ENCODE measurements at regions not wholly inside any gene's neighbourhood (a gene's known extent, or its start where the extent isn't known, plus 50 kb on each side); places are given as distances from the start of the nearest gene placed in this dataset.

- no peak for TF ChIP-seq TCFL5 (CRISPR knock-in tag; conservative IDR thresholded peaks at IDR 0.05)
- no peak for TF ChIP-seq ZNF134 (CRISPR knock-in tag; conservative IDR thresholded peaks at IDR 0.05)
- no peak for TF ChIP-seq HCFC1 (IDR thresholded peaks at IDR 0.05; ENCODE audit: low read depth, low read length)
These were observed 90.3 kb upstream of the GRIA3 start (continued) for GRCh38 chrX:123093792-123094191.

DNA sequence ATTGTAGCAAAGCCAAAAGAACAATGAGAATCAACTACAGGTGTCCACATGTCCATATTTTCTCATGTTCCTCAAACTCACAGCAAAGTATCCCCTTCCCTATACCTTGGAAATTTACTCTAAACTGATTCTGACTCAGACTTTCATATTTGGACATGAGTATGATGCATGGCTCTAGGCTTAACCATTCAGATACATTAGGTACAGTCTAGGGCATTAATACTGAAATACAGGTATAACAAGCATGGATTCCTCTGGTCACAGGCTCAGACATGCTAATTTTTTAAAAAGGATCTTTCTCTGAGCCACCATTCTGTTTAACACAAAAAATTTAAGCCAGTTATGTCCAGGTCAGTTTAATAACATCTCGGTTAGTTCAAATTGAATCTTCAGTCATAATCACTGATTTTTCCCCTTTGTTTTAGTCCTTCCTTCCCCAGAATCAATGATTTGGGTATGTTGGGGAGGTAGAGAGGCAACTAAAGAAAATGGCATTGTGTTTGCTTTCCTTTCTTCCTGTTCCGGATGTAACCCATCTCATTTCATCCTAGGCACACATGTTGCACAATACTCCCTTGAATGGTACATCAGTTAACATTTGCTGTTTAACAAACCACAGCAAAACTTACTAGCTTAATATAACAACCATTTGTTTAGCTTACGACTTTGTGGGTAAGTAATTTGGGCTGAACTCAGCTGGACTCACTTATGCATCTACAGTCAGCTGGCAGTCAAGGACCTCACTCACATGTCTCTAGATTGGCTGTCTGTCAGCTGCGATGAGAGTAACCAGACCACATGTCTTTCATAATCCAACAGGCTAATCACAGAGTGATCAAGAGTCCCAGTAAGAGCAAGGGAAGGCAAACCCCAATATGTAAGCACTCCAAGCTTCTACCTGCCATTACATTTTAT is 75.3 kb upstream of the GRIA3 start:
- no peaks in the 10 kb centered on the region for H3K9me3 ChIP-seq (replicated peaks; ENCODE audit: control insufficient read depth, insufficient read depth, low read depth, low read length)
- 3% methylated on average over 4 of the region's 4 CpGs for WGBS (ENCODE audit: insufficient coverage, low coverage, missing lambda C conversion rate)
- no peaks in the 10 kb centered on the region for H3K36me3 ChIP-seq (ENCODE audit: control insufficient read depth, insufficient read depth, low read length)
- no peak overlapping the region for H3K9ac ChIP-seq (ENCODE audit: insufficient read depth in 1 of 2, low read depth in 2 of 2, low read length in 2 of 2)
- POLR2A ChIA-PET = no interaction called here
- CTCF ChIA-PET (ENCODE audit: low intra/inter-chr PET ratio) = no interaction called here
- H4K20me1 ChIP-seq (replicated peaks; ENCODE audit: control insufficient read depth, insufficient read depth, low read length) = no peaks in the 10 kb centered on the region
- no peak overlapping the region for H2AFZ ChIP-seq (ENCODE audit: low read depth, low read length)
- FAIRE-seq (no peak), ATAC-seq (no peak), DNase-seq (ENCODE audit: extremely low read depth in 1 of 4, low spot score in 3 of 4) (no peak)
- H3K27ac ChIP-seq (ENCODE audit: extremely low read depth, low read depth, low read length) = no peak overlapping the region
- H3K4me3 ChIP-seq = no peak overlapping the region
- H3K9me1 ChIP-seq (ENCODE audit: control insufficient read depth, insufficient read depth, low read length) = no peaks in the 10 kb centered on the region
- H3K27me3 ChIP-seq (ENCODE audit: control insufficient read depth in 2 of 2, insufficient read depth in 2 of 2, low read length in 2 of 2) = no peaks in the 10 kb centered on the region
- in situ Hi-C loops (cut with MboI) = no loop called here
- TF ChIP-seq MBD2 (IDR thresholded peaks at IDR 0.05; ENCODE audit: borderline replicate concordance, low read depth) (no peak), CEBPG (CRISPR knock-in tag; IDR thresholded peaks at IDR 0.05) (no peak), CEBPG (tag; conservative IDR thresholded peaks at IDR 0.05 in 1 of 2, IDR thresholded peaks at IDR 0.05 in 1 of 2) (peak in 1 of 2 experiments; percentile 49; a peak in 2 of 4 replicates), ZNF175 (CRISPR knock-in tag; IDR thresholded peaks at IDR 0.05; ENCODE audit: low read depth) (no peak), CEBPB (tag; IDR thresholded peaks at IDR 0.05) (peak; percentile 46; the same call in 1 of the 2 replicates), MEF2A (IDR thresholded peaks at IDR 0.05; ENCODE audit: control insufficient read depth, low read depth, low read length) (no peak)
- TF ChIP-seq, protein P1, sequence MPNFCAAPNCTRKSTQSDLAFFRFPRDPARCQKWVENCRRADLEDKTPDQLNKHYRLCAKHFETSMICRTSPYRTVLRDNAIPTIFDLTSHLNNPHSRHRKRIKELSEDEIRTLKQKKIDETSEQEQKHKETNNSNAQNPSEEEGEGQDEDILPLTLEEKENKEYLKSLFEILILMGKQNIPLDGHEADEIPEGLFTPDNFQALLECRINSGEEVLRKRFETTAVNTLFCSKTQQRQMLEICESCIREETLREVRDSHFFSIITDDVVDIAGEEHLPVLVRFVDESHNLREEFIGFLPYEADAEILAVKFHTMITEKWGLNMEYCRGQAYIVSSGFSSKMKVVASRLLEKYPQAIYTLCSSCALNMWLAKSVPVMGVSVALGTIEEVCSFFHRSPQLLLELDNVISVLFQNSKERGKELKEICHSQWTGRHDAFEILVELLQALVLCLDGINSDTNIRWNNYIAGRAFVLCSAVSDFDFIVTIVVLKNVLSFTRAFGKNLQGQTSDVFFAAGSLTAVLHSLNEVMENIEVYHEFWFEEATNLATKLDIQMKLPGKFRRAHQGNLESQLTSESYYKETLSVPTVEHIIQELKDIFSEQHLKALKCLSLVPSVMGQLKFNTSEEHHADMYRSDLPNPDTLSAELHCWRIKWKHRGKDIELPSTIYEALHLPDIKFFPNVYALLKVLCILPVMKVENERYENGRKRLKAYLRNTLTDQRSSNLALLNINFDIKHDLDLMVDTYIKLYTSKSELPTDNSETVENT (CRISPR knock-in tag; IDR thresholded peaks at IDR 0.05) = no peak
- TF ChIP-seq, protein P2, sequence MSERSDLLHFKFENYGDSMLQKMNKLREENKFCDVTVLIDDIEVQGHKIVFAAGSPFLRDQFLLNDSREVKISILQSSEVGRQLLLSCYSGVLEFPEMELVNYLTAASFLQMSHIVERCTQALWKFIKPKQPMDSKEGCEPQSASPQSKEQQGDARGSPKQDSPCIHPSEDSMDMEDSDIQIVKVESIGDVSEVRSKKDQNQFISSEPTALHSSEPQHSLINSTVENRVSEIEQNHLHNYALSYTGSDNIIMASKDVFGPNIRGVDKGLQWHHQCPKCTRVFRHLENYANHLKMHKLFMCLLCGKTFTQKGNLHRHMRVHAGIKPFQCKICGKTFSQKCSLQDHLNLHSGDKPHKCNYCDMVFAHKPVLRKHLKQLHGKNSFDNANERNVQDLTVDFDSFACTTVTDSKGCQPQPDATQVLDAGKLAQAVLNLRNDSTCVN (CRISPR knock-in tag; IDR thresholded peaks at IDR 0.05) = no peak
- H3K79me2 ChIP-seq (ENCODE audit: control insufficient read depth, insufficient read depth, low read length) = no peaks in the 10 kb centered on the region
- H3K4me2 ChIP-seq (ENCODE audit: insufficient read depth, low read length) = no peak overlapping the region
- no TSS peak for BruUV-seq (replicated peaks)
- intact Hi-C loops (cut with micrococcal nuclease) = no loop called here
- H3K4me1 ChIP-seq (replicated peaks in 1 of 2; ENCODE audit: control insufficient read depth in 2 of 2, insufficient read depth in 2 of 2, low read length in 2 of 2) = no peaks in the 10 kb centered on the region

All from K562 (cell line).